ENCODE measurements at regions not wholly inside any gene's neighbourhood (a gene's known extent, or its start where the extent isn't known, plus 50 kb on each side); places are given as distances from the start of the nearest gene placed in this dataset.

DNA sequence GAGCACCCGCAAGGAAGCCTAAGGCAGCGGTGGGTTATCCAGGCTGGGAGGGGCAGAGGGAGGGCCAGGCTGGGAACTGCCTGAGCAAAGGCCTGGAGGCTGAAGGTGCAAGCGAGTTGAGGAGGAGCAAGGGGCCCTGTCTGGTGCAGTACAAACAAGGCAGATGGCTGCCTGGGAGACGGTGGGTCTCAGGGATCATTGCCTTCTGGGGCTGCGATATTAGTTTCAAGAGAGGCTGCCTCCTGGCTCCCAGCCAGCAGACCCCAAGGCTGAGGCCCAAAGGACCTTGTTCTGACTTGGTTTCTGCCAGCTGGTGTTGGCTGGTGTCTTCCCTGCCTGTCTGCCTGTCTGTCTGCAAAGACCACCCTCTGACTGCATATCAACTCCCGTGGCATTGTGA, 154.0 kb downstream of the IRF8 start:
- no peaks in the 10 kb centered on the region for H3K4me1 ChIP-seq
- no peaks in the 10 kb centered on the region for H3K9me3 ChIP-seq
- H3K27ac ChIP-seq = no peak overlapping the region
- H3K4me3 ChIP-seq (replicated peaks in 1 of 3) = no peak overlapping the region
- TF ChIP-seq, protein P1, sequence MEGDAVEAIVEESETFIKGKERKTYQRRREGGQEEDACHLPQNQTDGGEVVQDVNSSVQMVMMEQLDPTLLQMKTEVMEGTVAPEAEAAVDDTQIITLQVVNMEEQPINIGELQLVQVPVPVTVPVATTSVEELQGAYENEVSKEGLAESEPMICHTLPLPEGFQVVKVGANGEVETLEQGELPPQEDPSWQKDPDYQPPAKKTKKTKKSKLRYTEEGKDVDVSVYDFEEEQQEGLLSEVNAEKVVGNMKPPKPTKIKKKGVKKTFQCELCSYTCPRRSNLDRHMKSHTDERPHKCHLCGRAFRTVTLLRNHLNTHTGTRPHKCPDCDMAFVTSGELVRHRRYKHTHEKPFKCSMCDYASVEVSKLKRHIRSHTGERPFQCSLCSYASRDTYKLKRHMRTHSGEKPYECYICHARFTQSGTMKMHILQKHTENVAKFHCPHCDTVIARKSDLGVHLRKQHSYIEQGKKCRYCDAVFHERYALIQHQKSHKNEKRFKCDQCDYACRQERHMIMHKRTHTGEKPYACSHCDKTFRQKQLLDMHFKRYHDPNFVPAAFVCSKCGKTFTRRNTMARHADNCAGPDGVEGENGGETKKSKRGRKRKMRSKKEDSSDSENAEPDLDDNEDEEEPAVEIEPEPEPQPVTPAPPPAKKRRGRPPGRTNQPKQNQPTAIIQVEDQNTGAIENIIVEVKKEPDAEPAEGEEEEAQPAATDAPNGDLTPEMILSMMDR (IDR thresholded peaks at IDR 0.05) = no peak
- H3K36me3 ChIP-seq = no peaks in the 10 kb centered on the region
- no peak for DNase-seq
- intact Hi-C loops (cut with DNase I) = no loop called here
- 63 to 75% methylated on average over 6 of the region's 6 CpGs for WGBS, 2 donors
- no peaks in the 10 kb centered on the region for H3K27me3 ChIP-seq

DNA sequence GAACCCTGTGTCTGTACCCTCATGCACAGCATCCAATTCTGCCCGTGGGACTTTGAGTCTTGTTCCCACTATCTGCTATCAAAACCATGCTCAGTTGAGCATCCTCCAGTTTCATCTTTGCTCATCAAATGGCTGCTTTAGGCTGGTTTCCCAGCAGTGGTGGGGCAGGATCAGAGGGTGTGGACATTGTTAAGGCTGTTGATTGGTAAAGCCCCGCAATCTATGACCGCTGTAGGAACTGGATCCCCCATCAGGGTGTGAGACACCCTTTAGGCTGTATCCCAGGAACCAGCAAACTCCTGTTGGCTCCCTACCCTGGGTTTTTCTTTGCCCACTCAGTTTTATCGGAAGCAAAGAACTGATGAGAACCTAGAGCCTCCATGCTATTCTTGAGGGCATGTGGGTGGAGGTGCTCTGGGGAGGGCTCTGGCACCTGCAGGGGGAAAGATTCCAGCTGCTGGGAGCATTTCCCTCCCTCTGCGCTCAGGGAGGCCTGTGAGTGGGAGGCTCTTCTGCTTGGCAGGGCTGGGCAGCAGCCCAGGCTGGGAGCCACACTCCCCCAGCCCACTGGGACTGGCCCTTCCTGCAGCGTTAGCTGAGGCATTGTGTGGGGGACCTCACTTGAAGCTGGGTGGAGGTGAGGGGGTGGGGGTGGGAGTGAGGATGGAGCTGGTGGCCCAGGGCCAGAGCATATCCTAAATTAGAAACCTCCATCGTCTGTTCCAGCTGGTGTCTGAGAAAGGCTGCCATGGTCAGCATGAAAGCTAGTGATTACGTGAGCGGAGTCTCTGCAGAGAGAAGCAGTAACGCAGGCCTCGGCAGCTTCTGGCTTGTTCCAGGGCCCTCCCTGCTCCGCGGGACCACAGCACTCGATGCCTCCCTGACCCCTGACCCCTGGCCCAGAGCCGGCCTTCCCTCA, 160.6 kb downstream of the IRF8 start:
- Histone ChIP-seq H3K9me3 (no peaks in the 10 kb centered on the region), H3K4me1 (no peaks in the 10 kb centered on the region), H3K36me3 (no peaks in the 10 kb centered on the region), H3K4me3 (replicated peaks in 1 of 3) (no peak overlapping the region), H3K27me3 (no peaks in the 10 kb centered on the region), H3K27ac (peak overlapping the region in 1 of 3 donors; percentile 36)
- intact Hi-C loops (cut with DNase I) = no loop called here
- TF ChIP-seq POLR2A (IDR thresholded peaks at IDR 0.05) = no peak
- TF ChIP-seq, protein P1 (IDR thresholded peaks at IDR 0.05) = no peak
- DNase-seq = no peak
- 62 to 63% methylated on average over 13 to 14 of the region's 15 CpGs for WGBS, 2 donors

DNA sequence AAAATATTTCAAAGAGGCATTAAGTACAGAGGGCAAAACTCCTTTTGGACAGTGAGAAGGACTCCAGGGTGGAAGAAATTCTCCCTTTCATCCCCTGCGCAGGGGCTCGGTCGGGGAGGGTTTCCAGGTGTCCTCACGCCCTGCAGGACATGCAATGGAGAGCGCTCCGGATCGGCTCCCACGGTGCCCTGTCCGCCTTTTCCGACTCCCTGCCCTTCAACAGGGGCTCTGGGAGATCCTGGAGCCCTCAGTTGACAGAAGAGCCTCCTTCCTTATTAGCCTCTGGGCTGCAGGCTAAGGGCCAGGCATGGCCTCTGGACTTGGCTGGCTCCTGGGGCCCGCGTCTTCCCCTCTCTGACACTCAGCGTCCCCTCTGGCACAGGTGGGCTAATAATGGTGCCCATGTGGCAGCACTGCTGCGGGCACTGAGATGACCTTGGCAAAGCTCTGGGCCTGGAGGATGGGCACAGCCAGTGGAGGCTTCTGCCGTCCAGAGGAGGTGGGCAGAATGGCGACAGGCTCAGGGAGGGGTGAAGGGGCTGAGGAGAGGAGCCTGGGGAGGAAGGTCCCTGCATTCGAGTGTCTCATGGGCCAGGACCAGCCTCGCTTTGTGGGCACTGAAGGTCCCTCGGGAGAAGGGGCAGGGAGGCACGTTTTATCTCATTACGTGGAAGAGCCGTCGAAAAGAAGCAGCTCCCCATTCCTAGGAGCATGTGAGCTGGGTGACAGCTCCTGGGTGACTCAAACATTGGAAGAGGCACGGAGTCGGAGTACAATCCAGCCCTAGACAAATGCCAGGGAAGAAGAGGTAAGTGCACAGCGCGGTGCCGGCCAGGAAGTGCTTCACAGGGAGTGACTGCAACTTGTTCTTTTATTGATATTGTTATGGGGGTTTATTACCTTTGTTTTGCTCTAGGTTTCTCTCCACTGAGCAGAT, 161.7 kb downstream of the IRF8 start:
- WGBS, 2 donors = 83 to 84% methylated on average over 24 to 25 of the region's 28 CpGs
- Histone ChIP-seq H3K27me3 (no peaks in the 10 kb centered on the region), H3K9me3 (no peaks in the 10 kb centered on the region), H3K36me3 (no peaks in the 10 kb centered on the region), H3K4me3 (replicated peaks in 1 of 3) (no peak overlapping the region), H3K27ac (peak overlapping the region in 2 of 3 donors; percentile 30 to 36), H3K4me1 (no peaks in the 10 kb centered on the region)
- DNase-seq = no peak
- intact Hi-C loops (cut with DNase I) = no loop called here
- TF ChIP-seq, protein P1 (IDR thresholded peaks at IDR 0.05) = no peak
- no peak for TF ChIP-seq POLR2A (IDR thresholded peaks at IDR 0.05)

DNA sequence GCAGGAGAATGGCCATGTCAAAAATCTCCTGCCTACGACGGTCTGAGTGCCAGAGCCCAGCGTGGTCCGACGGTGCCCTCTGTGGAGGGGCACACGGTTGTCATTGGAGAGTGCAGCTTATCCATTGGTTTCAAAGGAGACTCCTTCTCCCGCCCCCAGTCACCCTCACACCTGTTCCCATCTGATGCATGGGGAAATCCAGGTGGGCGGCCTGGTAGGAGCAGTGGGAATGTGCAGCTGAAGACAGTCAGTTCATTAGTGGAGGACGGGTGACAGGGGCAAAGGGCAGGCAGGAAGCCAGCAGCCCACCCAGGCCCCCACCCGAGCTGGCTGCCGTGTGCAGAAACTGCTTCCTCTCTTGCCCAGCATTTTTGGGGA, 162.3 kb downstream of the IRF8 start:
- 67% methylated on average over 11 of the region's 11 CpGs for WGBS, 2 donors

More for the DNA sequence above, 162.3 kb downstream of the IRF8 start:
- intact Hi-C loops (cut with DNase I) = no loop called here
- H3K36me3 ChIP-seq = no peaks in the 10 kb centered on the region
- H3K27ac ChIP-seq = no peak overlapping the region
- no peak for DNase-seq
- no peak overlapping the region for H3K4me3 ChIP-seq (replicated peaks in 1 of 3)
- H3K27me3 ChIP-seq = no peaks in the 10 kb centered on the region
- H3K9me3 ChIP-seq = no peaks in the 10 kb centered on the region
- TF ChIP-seq, protein P1 (IDR thresholded peaks at IDR 0.05) = no peak
- H3K4me1 ChIP-seq = no peaks in the 10 kb centered on the region
